NCI-H69 (cell line): ENCODE measurements at regions not wholly inside any gene's neighbourhood (a gene's known extent, or its start where the extent isn't known, plus 50 kb on each side); places are given as distances from the start of the nearest gene placed in this dataset.
"Not testable (repeated sequence)": the region's sequence is repeated elsewhere in the genome, so short reads cannot be mapped to it uniquely, and the experiment has no call there.

Source experiments
- DNase-seq: peaks from one replicate; lab custom pipeline; 2025; lab: John Stamatoyannopoulos, UW

- no peak for DNase-seq
Observed at GRCh38 chr21:27371115-27371974, 404.5 kb upstream of the ADAMTS5 start.

GRCh38 chr21:27369978-27370571, 403.2 kb upstream of the ADAMTS5 start:
- no peak for DNase-seq

- no peak for DNase-seq
Observed at GRCh38 chr21:27369234-27369633, 402.3 kb upstream of the ADAMTS5 start.

DNA sequence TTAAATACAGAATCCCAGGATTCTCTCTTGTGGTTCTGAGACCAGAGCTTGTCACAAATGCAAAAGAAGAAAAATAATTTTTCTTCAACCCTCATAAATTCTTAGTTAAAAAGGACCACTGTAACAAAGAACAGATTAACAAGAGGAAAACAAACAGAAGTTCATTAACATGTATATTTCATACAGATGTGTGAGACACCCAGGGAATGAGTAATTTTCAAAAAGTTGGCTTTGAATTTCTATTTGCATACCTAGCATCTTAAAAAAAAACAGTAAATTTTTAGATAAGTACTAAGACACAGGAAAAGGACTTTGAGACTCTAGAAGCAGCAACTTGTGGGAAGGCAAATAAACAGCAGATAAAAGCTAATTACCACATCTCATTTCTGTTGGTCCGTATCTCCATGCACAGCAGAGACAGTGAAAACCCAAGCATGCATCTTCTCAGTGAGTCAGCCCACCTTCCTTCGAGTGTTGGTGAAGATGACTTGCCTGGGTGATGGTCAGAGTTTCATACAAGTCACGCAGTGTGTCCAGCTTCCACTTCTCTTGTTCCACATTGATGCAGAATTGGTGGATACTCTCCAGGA, 399.9 kb upstream of the ADAMTS5 start:
- no peak for DNase-seq

DNA sequence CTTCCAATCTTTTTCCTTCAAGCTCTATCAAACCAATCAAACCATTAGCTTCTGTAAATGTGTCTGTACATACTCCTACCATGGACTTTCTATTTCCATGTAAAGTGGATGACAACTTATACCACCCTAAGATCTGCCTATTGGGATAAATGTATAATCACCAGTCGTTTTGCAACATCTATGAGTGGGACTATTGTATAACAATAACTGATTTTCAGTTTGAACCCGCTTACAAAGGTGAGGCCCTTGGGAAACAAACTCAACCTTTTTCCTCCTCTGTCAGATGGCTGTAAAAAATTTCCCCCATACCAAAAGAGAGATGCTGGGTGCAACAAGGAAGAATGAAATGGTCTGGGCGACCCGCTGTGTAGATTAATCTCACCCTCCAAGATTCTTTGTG, 399.1 kb upstream of the ADAMTS5 start:
- DNase-seq, result no peak

DNA sequence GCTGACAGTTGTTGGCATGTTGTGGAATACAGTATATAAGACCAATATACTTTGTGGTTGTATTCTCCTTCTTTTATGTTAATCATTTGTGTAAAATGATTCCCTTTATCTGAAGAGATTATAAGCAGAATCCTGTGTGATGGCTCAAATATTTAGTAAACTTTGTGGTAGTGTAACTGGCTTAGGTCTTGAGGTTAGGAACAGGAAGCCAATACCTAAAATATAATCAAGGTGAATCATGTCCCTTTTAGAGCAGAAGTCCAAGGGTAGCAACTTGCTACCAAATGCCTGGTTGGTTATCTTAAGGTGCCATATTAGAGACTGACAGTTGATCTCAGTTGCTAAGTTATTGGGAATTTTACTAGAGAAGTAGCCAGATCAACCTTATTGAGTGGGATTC, 398.5 kb upstream of the ADAMTS5 start:
- no peak for DNase-seq

DNA sequence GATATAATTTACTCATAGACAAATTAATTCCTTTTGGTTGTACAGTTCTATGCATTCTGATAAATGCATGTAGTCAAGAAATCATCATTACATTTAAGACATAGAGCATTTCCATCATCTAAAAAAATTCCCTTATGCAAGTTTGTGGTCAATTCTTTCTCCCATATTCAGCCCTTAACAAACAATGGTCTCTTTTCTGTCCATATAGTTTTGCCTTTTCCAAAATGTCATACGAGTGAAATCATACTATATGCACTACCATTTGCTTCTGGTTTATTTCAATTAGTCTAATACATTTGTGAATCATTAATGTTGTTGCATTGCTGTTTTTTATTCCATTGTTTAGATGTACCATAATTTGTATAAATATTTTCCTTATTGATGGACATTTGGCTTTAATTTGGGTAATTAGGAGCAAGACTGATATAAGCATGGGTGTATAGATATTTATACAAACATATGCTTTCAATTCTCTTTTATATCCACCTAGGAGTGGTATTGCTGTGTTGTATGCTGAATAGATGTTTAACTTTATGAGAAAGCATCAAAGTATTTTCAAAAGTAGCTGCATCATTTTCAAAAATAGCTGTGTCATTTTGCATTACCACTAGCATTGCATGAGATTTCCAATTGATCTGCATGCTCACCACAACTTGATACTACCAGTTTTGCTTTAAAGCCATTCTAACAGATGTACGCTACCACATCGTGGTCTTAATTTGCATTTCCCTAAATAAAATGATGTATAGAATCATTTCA, 397.0 kb upstream of the ADAMTS5 start:
- no peak for DNase-seq

DNA sequence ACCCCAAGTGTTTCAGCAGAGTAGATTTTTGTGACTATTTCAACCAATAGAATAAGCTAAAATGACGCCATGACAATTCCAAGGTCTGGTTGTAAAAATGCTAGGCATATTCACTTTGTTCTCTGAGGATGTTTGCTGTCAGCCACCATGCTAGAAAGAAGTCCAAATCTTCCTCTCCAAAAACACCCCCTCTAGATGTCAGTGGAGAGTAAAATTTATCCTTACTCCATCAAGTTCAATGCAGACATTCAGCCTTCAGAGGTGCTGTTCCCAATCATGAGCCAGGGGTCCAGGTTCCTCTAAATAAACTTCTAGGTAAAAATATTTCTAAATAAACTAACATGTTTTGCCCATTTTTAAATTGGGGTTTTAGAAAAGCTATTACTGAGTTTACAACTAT, 395.4 kb upstream of the ADAMTS5 start:
- no peak for DNase-seq

DNA sequence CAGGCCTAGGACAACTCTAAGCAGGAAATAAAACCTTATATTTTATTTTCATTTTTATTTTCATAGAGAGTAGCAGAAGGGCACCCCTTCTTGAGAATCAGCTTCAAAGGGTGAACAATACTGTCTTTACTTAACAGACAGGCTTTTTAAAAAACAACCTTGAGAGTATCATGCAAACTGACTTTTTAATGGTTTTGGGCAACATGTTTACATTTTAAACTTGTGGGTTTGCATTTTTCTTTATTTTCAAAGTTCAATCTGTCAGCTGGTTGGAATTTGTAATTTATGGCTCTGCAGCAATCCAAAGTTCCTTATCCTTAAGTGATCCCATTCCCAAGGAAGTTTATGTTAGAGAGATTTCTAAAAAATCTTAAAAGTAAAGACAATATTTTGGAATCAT, 392.3 kb upstream of the ADAMTS5 start:
- DNase-seq, result no peak

GRCh38 chr21:27352885-27353284, 386.0 kb upstream of the ADAMTS5 start:
- DNase-seq, result no peak

GRCh38 chr21:27346041-27346448, 379.2 kb upstream of the ADAMTS5 start:
- DNase-seq, result no peak

GRCh38 chr21:27339902-27340301, 373.0 kb upstream of the ADAMTS5 start:
- no peak for DNase-seq

GRCh38 chr21:27338007-27338406, 371.1 kb upstream of the ADAMTS5 start:
- DNase-seq, result not testable (repeated sequence)

- no peak for DNase-seq
Observed at GRCh38 chr21:27333096-27333495, 366.2 kb upstream of the ADAMTS5 start.

GRCh38 chr21:27329255-27329851, 362.5 kb upstream of the ADAMTS5 start:
- no peak for DNase-seq

- peak; percentile 1 for DNase-seq
Observed at GRCh38 chr21:27326301-27326700, 359.4 kb upstream of the ADAMTS5 start.

GRCh38 chr21:27323331-27323730, 356.4 kb upstream of the ADAMTS5 start:
- no peak for DNase-seq

GRCh38 chr21:27321791-27322190, 354.9 kb upstream of the ADAMTS5 start:
- DNase-seq, result no peak

DNA sequence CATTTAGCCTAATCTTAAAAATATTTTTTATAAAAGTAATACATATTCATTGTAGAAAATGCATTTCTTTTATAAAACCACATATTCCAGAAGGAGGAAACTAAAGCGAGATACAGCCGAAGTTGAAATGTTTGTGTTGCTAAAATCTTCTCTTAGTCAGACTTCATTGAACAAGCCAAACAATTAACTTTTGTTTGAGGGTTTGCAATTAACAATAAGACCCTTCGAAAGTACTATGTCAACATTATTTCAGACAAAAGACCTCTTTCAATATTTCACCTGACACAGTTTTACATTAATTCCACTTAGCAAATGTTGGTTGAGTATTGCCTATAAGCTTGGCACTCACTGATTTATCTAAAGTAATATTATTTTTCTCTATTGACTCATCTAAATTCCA, 354.0 kb upstream of the ADAMTS5 start:
- DNase-seq, result no peak

- DNase-seq, result not testable (repeated sequence)
Observed at GRCh38 chr21:27317601-27318000, 350.7 kb upstream of the ADAMTS5 start.

DNA sequence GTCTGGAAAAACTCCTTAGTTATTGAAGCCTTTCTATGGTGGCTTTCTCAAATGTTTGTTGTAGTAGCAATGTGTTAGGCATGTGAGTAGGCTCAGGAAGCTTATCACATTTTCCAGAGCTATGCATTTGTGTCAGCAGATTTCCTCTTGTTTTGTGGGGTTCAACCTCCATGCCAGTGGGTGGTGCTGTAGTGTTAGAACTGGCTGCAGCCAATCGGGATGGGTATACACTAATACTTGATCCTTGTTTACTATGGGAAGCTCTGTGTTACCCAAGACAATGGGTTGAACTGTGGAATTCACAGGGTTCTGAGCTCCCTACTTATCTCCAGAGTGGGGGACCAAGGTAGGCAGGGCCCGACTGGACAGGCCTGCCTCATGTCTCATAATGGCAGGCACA, 348.5 kb upstream of the ADAMTS5 start:
- DNase-seq, result no peak

GRCh38 chr21:27314131-27314530, 347.2 kb upstream of the ADAMTS5 start:
- DNase-seq, result no peak
